HepG2 (cell line): ENCODE measurements at regions not wholly inside any gene's neighbourhood (a gene's known extent, or its start where the extent isn't known, plus 50 kb on each side); places are given as distances from the start of the nearest gene placed in this dataset.

Source experiments
- ATAC-seq: fragments of 200-7000 bp; cut with Tn5 transposase; 3 replicates; pipeline ENCODE4 v1.9.1; 2020; ENCODE audit warnings: mild to moderate bottlenecking, moderate library complexity
- BruUV-seq: library from RNA; stranded (reverse); fragments of 400-500 nt; replicated peaks from 2 replicates; lab custom pipeline; 2021; lab: Mats Ljungman, UMichigan
- CTCF ChIA-PET: fragments of 300-600 bp; formaldehyde crosslinking; extraction: SDS; loops from one replicate; lab custom pipeline; 2021; ENCODE audit warnings: low total read pairs, inconsistent platforms, low intra/inter-chr PET ratio; lab: Yijun Ruan, JAX
- POLR2A ChIA-PET: fragments of 350-600 bp; sonication (Branson Sonifier 250); formaldehyde crosslinking; loops from one replicate; lab custom pipeline; 2020; ENCODE audit warnings: antibody characterized with exemption, inconsistent platforms; lab: Yijun Ruan, JAX
- DNase-seq: peaks from one replicate; pipeline ENCODE4 v3.0.0-alpha.2; 2015; ENCODE audit warnings: low spot score
- FAIRE-seq: peaks from 3 replicates; lab custom pipeline; 2011; peaks lifted over from hg19 to GRCh38; lab: Jason Lieb, UNC
- H2AFZ ChIP-seq: one replicate; pipeline ENCODE4 v1.6.1; 2011; ENCODE audit warnings: low read length, inconsistent platforms
- H3K27ac ChIP-seq: fragments of 300-600 bp; 3 replicates; pipeline ENCODE4 v1.8.0; 2011; ENCODE audit warnings: mixed run types, mild to moderate bottlenecking, mixed read lengths, low read length, inconsistent platforms; ENCODE audit not compliant: insufficient read depth; ENCODE audit errors: extremely low read length
- H3K27me3 ChIP-seq, 2 experiments: fragments of 200-600 bp in 1 of 2; 2 replicates in 1 of 2; 3 replicates in 1 of 2; pipeline versions ENCODE4 v1.6.0 to v1.8.0; 2011; ENCODE audit warnings: low read length in 2 of 2, mild to moderate bottlenecking in 2 of 2, moderate library complexity in 2 of 2, inconsistent platforms in 1 of 2; ENCODE audit not compliant: insufficient read depth in 2 of 2, control insufficient read depth in 1 of 2
- H3K36me3 ChIP-seq, 2 experiments: fragments of 200-600 bp in 1 of 2; replicated peaks in 1 of 2; 2 replicates in 1 of 2; 3 replicates in 1 of 2; pipeline versions ENCODE4 v1.5.1 to v1.8.0; 2011; ENCODE audit warnings: low read length in 2 of 2, inconsistent platforms in 1 of 2; ENCODE audit not compliant: insufficient read depth in 2 of 2, control insufficient read depth in 1 of 2
- H3K4me1 ChIP-seq: 2 replicates; pipeline ENCODE4 v1.5.1; 2012; ENCODE audit warnings: low read length, inconsistent platforms; ENCODE audit not compliant: insufficient read depth
- H3K4me2 ChIP-seq: 2 replicates; pipeline ENCODE4 v1.6.0; 2011; ENCODE audit warnings: low read depth, low read length, inconsistent platforms
- H3K4me3 ChIP-seq, 3 experiments: fragments of 200-600 bp in 1 of 3; sonication (generic), shearing (Covaris generic) in 1 of 3; replicated peaks in 1 of 3; 2 replicates each; pipeline ENCODE4 v1.5.1; 2011 to 2016; ENCODE audit warnings: low read length in 3 of 3, inconsistent platforms in 2 of 3, low read depth in 2 of 3, mild to moderate bottlenecking in 2 of 3, control low read depth in 1 of 3, mixed read lengths in 1 of 3; ENCODE audit not compliant: insufficient read depth in 1 of 3
- H3K79me2 ChIP-seq: one replicate; pipeline ENCODE4 v1.6.1; 2011; ENCODE audit warnings: low read length, inconsistent platforms; ENCODE audit not compliant: insufficient read depth
- H3K9ac ChIP-seq: 2 replicates; pipeline ENCODE4 v1.6.0; 2011; ENCODE audit warnings: mild to moderate bottlenecking, low read depth, low read length, inconsistent platforms; ENCODE audit not compliant: insufficient read depth
- H3K9me3 ChIP-seq: 2 replicates; pipeline ENCODE4 v1.5.1; 2012; ENCODE audit warnings: mild to moderate bottlenecking, low read length
- H4K20me1 ChIP-seq: 2 replicates; pipeline ENCODE4 v1.6.0; 2011; ENCODE audit warnings: inconsistent platforms, mild to moderate bottlenecking, low read length, moderate library complexity; ENCODE audit not compliant: insufficient read depth
- ATF1 ChIP-seq: IDR thresholded peaks from 2 replicates; pipeline ENCODE4 v1.6.1; 2016; ENCODE audit warnings: mild to moderate bottlenecking, control low read depth
- DPF2 ChIP-seq: sonication (generic); formaldehyde crosslinking; IDR thresholded peaks from 2 replicates; pipeline ENCODE4 v1.4.0; 2020; ENCODE audit warnings: mild to moderate bottlenecking, low read depth, missing genetic modification reagents, borderline replicate concordance
- ELF1 ChIP-seq: sonication (generic); formaldehyde crosslinking; IDR thresholded peaks from 2 replicates; pipeline ENCODE4 v1.4.0; 2020; ENCODE audit warnings: missing genetic modification reagents
- GLI4 ChIP-seq: sonication (generic); formaldehyde crosslinking; IDR thresholded peaks from 2 replicates; pipeline ENCODE4 v1.5.1; 2020; ENCODE audit warnings: missing genetic modification reagents, mild to moderate bottlenecking, moderate library complexity, borderline replicate concordance
- SYNCRIP ChIP-seq: fragments of 200-400 bp; formaldehyde crosslinking; IDR thresholded peaks from 2 replicates; pipeline ENCODE4 v1.6.1; 2018; ENCODE audit warnings: mild to moderate bottlenecking, low read depth, low read length; ENCODE audit not compliant: insufficient read depth
- U2AF2 ChIP-seq: fragments of 200-400 bp; formaldehyde crosslinking; IDR thresholded peaks from 2 replicates; pipeline ENCODE4 v1.6.1; 2017; ENCODE audit warnings: low read depth, mild to moderate bottlenecking, low read length
- ZBTB49 ChIP-seq: sonication (generic); formaldehyde crosslinking; IDR thresholded peaks from 2 replicates; pipeline ENCODE4 v1.4.0; 2020; ENCODE audit warnings: missing genetic modification reagents, borderline replicate concordance
- ZFX ChIP-seq: sonication (generic); formaldehyde crosslinking; IDR thresholded peaks from 2 replicates; pipeline ENCODE4 v1.4.0; 2020; ENCODE audit warnings: mild to moderate bottlenecking, low read depth, missing genetic modification reagents, moderate library complexity
- ZNF572 ChIP-seq: sonication (generic); formaldehyde crosslinking; IDR thresholded peaks from 2 replicates; pipeline ENCODE4 v1.5.1; 2020; ENCODE audit warnings: mild to moderate bottlenecking, missing genetic modification reagents
- ZNF788 ChIP-seq: sonication (generic); formaldehyde crosslinking; IDR thresholded peaks from 2 replicates; pipeline ENCODE4 v1.5.0; 2020; ENCODE audit warnings: mild to moderate bottlenecking, missing genetic modification reagents, borderline replicate concordance
- ZNF850 ChIP-seq: sonication (generic); formaldehyde crosslinking; conservative IDR thresholded peaks from 2 replicates; pipeline ENCODE4 v1.9.0; 2021; ENCODE audit warnings: mild to moderate bottlenecking, missing genetic modification reagents
- WGBS: methylation state at CpG from one replicate; pipeline ENCODE4 v1.1.6; 2017; ENCODE audit warnings: low lambda C conversion rate; 5-methylcytosine and 5-hydroxymethylcytosine counted together
- in situ Hi-C: cut with HindIII; loops from 2 replicates; pipeline ENCODE4 v1.10.0; 2017; ENCODE audit warnings: low pct_unique_long_range_greater_than_20kb; ENCODE audit not compliant: extremely low pct_ligation_motif_present
- intact Hi-C: fragments of 100-400 bp; cut with micrococcal nuclease; formaldehyde crosslinking; loops from one replicate; pipeline ENCODE4 v1.10.0; 2022; ENCODE audit not compliant: unreplicated experiment
- TF ChIP-seq, protein P1 (sequence below): sonication (generic); formaldehyde crosslinking; IDR thresholded peaks from 2 replicates; pipeline ENCODE4 v1.8.1; 2023; ENCODE audit warnings: mild to moderate bottlenecking, missing genetic modification reagents, borderline replicate concordance
- TF ChIP-seq, protein P2 (sequence below): sonication (generic); formaldehyde crosslinking; IDR thresholded peaks from 2 replicates; pipeline ENCODE4 v1.4.0; 2020; ENCODE audit warnings: mild to moderate bottlenecking, missing genetic modification reagents
- TF ChIP-seq, protein P3 (sequence below): sonication (generic); formaldehyde crosslinking; IDR thresholded peaks from 2 replicates; pipeline ENCODE4 v1.4.0; 2020; ENCODE audit warnings: missing genetic modification reagents
- TF ChIP-seq, protein P4 (sequence below): sonication (generic); formaldehyde crosslinking; IDR thresholded peaks from 2 replicates; pipeline ENCODE4 v1.8.0; 2022; ENCODE audit warnings: missing genetic modification reagents, mild to moderate bottlenecking, inconsistent platforms, borderline replicate concordance

DNA sequence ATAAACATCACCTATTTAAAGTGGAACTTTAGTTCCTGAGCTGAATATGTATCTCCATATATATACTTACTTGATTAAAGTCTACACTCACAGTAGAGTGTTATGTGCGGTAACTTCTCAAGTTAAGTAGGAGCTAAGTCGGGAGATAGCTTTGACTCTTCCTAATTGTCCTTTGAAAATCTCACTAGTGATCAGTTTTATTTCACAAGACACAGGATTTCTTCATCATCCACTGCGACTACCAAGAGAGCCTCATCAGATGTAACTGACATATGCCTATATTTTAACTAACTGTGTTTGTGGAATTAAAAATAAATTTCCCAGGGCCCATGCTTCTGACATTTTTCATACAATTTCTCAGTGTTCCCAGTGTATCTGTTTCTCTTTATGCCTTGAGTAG is 1664.0 kb downstream of the EFNB2 start:
- Histone ChIP-seq H3K9me3 (peaks cover 50% of the 10 kb centered on the region), H2AFZ (no peak overlapping the region), H3K9ac (no peak overlapping the region), H3K27me3 (no peaks in the 10 kb centered on the region), H3K4me3 (no peak overlapping the region), H3K27ac (no peak overlapping the region), H3K79me2 (no peaks in the 10 kb centered on the region), H4K20me1 (no peaks in the 10 kb centered on the region), H3K36me3 (no peaks in the 10 kb centered on the region), H3K4me2 (no peak overlapping the region), H3K4me1 (no peaks in the 10 kb centered on the region)
- WGBS = 35% methylated on average over 3 of the region's 3 CpGs
- DNase-seq (no peak), ATAC-seq (no peak), FAIRE-seq (no peak)
- BruUV-seq = no TSS peak
- intact Hi-C loops = no loop called here
- POLR2A ChIA-PET = no interaction called here
- CTCF ChIA-PET = no interaction called here
- in situ Hi-C loops = no loop called here
- TF ChIP-seq, protein P1, sequence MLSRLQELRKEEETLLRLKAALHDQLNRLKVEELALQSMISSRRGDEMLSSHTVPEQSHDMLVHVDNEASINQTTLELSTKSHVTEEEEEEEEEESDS (CRISPR knock-in tag) = no peak
- TF ChIP-seq, protein P2, sequence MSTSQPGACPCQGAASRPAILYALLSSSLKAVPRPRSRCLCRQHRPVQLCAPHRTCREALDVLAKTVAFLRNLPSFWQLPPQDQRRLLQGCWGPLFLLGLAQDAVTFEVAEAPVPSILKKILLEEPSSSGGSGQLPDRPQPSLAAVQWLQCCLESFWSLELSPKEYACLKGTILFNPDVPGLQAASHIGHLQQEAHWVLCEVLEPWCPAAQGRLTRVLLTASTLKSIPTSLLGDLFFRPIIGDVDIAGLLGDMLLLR = no peak
- TF ChIP-seq SYNCRIP (no peak), GLI4 (CRISPR knock-in tag) (no peak), ZBTB49 (CRISPR knock-in tag) (no peak), DPF2 (CRISPR knock-in tag) (no peak), U2AF2 (no peak), ELF1 (CRISPR knock-in tag) (no peak), ZNF572 (CRISPR knock-in tag) (no peak), ZNF788 (CRISPR knock-in tag) (no peak), ZFX (no peak), ZNF850 (CRISPR knock-in tag) (no peak), ATF1 (CRISPR knock-in tag) (no peak)
- TF ChIP-seq, protein P3, sequence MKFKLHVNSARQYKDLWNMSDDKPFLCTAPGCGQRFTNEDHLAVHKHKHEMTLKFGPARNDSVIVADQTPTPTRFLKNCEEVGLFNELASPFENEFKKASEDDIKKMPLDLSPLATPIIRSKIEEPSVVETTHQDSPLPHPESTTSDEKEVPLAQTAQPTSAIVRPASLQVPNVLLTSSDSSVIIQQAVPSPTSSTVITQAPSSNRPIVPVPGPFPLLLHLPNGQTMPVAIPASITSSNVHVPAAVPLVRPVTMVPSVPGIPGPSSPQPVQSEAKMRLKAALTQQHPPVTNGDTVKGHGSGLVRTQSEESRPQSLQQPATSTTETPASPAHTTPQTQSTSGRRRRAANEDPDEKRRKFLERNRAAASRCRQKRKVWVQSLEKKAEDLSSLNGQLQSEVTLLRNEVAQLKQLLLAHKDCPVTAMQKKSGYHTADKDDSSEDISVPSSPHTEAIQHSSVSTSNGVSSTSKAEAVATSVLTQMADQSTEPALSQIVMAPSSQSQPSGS = no peak
- TF ChIP-seq, protein P4, sequence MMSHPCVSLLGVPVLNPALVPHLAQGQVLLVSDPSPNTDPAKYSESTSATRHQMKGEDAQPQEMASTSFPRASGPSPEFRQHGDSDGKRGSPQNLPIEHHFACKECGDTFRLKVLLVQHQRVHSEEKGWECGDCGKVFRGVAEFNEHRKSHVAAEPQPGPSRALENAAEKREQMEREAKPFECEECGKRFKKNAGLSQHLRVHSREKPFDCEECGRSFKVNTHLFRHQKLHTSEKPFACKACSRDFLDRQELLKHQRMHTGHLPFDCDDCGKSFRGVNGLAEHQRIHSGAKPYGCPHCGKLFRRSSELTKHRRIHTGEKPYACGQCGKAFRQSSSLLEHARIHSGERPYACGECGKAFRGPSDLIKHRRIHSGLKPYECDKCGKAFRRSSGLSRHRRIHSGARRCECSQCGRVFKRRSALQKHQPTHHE = no peak
